H1 (cell line): ENCODE measurements at regions not wholly inside any gene's neighbourhood (a gene's known extent, or its start where the extent isn't known, plus 50 kb on each side); places are given as distances from the start of the nearest gene placed in this dataset.

Source experiments
- CTCF ChIA-PET: fragments of 300-600 bp; sonication (Branson Sonifier 250); formaldehyde crosslinking; loops from one replicate; lab custom pipeline; 2021; ENCODE audit not compliant: partially characterized antibody; lab: Charles Lee
- POLR2A ChIA-PET: fragments of 300-600 bp; sonication (Branson Sonifier 250); formaldehyde crosslinking; loops from one replicate; lab custom pipeline; 2021; ENCODE audit warnings: inconsistent platforms; ENCODE audit not compliant: partially characterized antibody; lab: Charles Lee
- DNase-seq, 2 experiments: peaks; one replicate each; pipeline versions ENCODE4 v3.0.0 to v3.0.0-alpha.2; 2010 to 2022; ENCODE audit warnings: low spot score in 2 of 2, low read depth in 1 of 2, mixed read lengths in 1 of 2
- FAIRE-seq: peaks from 2 replicates; lab custom pipeline; 2011; peaks lifted over from hg19 to GRCh38; lab: Jason Lieb, UNC
- H2AFZ ChIP-seq: 2 replicates; pipeline ENCODE4 v1.8.1; 2012; ENCODE audit warnings: low read length, inconsistent platforms
- H2AK5ac ChIP-seq: 2 replicates; pipeline ENCODE4 v1.6.1; 2013; ENCODE audit warnings: low read depth, low read length
- H2BK120ac ChIP-seq: replicated peaks from 2 replicates; pipeline ENCODE3; 2013; ENCODE audit warnings: low read depth, low read length, inconsistent platforms
- H2BK12ac ChIP-seq: 2 replicates; pipeline ENCODE4 v1.6.1; 2013; ENCODE audit warnings: low read depth, low read length
- H2BK15ac ChIP-seq: 2 replicates; pipeline ENCODE4 v1.6.1; 2013; ENCODE audit warnings: low read length
- H2BK20ac ChIP-seq: 2 replicates; pipeline ENCODE4 v1.6.1; 2013; ENCODE audit warnings: low read length
- H2BK5ac ChIP-seq: 2 replicates; pipeline ENCODE4 v1.6.1; 2013; ENCODE audit warnings: low read depth, low read length
- H3K14ac ChIP-seq: 2 replicates; pipeline ENCODE4 v1.6.1; 2013; ENCODE audit warnings: inconsistent platforms; ENCODE audit not compliant: insufficient read length
- H3K18ac ChIP-seq: 2 replicates; pipeline ENCODE4 v1.6.1; 2013; ENCODE audit warnings: low read length; ENCODE audit errors: extremely low read depth
- H3K23ac ChIP-seq: 2 replicates; pipeline ENCODE4 v1.6.1; 2013; ENCODE audit warnings: inconsistent platforms; ENCODE audit not compliant: insufficient read length
- H3K23me2 ChIP-seq: 2 replicates; pipeline ENCODE4 v1.6.1; 2013; ENCODE audit warnings: low read depth, low read length
- H3K27ac ChIP-seq: 2 replicates; pipeline ENCODE4 v1.6.1; 2011; ENCODE audit warnings: low read depth, low read length, inconsistent platforms
- H3K27me3 ChIP-seq, 4 experiments: replicated peaks in 1 of 4; 1 replicate in 1 of 4; 2 replicates in 3 of 4; pipeline versions ENCODE4 v1.6.1 to v1.8.1; 2011 to 2013; ENCODE audit warnings: low read length in 3 of 4, mild to moderate bottlenecking in 3 of 4, inconsistent platforms in 2 of 4, mixed read lengths in 2 of 4, moderate library complexity in 1 of 4; ENCODE audit not compliant: control insufficient read depth in 3 of 4, insufficient read depth in 3 of 4; ENCODE audit errors: extremely low read depth in 1 of 4
- H3K36me3 ChIP-seq, 4 experiments: 2 replicates each; pipeline versions ENCODE4 v1.6.1 to v1.8.1; 2011 to 2013; ENCODE audit warnings: mild to moderate bottlenecking in 4 of 4, low read length in 3 of 4, moderate library complexity in 2 of 4, control low read depth in 1 of 4, inconsistent platforms in 1 of 4; ENCODE audit not compliant: insufficient read depth in 4 of 4, control insufficient read depth in 2 of 4
- H3K4ac ChIP-seq: replicated peaks from 2 replicates; pipeline ENCODE3; 2013; ENCODE audit warnings: low read length, low read depth, mixed read lengths, inconsistent platforms; ENCODE audit not compliant: insufficient read length
- H3K4me1 ChIP-seq, 4 experiments: replicated peaks in 1 of 4; 1 replicate in 1 of 4; 2 replicates in 3 of 4; pipeline versions ENCODE4 v1.6.1 to v1.8.1; 2011 to 2013; ENCODE audit warnings: low read length in 3 of 4, inconsistent platforms in 2 of 4, mixed read lengths in 1 of 4; ENCODE audit not compliant: insufficient read depth in 4 of 4, control insufficient read depth in 3 of 4
- H3K4me2 ChIP-seq, 2 experiments: 2 replicates each; pipeline versions ENCODE4 v1.6.1 to v1.8.1; 2011 to 2013; ENCODE audit warnings: low read depth in 2 of 2, low read length in 2 of 2, control low read depth in 1 of 2, inconsistent platforms in 1 of 2, mild to moderate bottlenecking in 1 of 2; ENCODE audit not compliant: insufficient read depth in 1 of 2
- H3K4me3 ChIP-seq, 4 experiments: fragments of 200-600, 300-600 bp in 1 of 4; sonication (generic), shearing (Covaris generic), sonication (Bioruptor Twin) in 1 of 4; 2 replicates each; pipeline versions ENCODE4 v1.5.1 to v1.8.1; 2011 to 2016; ENCODE audit warnings: low read length in 4 of 4, low read depth in 3 of 4, control low read depth in 2 of 4, inconsistent platforms in 2 of 4, mild to moderate bottlenecking in 2 of 4, mixed read lengths in 1 of 4, moderate library complexity in 1 of 4; ENCODE audit not compliant: insufficient read depth in 2 of 4; ENCODE audit errors: extremely low read depth in 1 of 4
- H3K56ac ChIP-seq: replicated peaks from 2 replicates; pipeline ENCODE3; 2013; ENCODE audit warnings: low read depth, mild to moderate bottlenecking, mixed read lengths, low read length, inconsistent platforms; ENCODE audit not compliant: insufficient read length
- H3K79me1 ChIP-seq: 2 replicates; pipeline ENCODE4 v1.6.1; 2013; ENCODE audit warnings: low read depth, low read length, control low read depth
- H3K79me2 ChIP-seq, 2 experiments: 2 replicates each; pipeline versions ENCODE4 v1.6.1 to v1.8.1; 2012 to 2013; ENCODE audit warnings: low read length in 2 of 2, mild to moderate bottlenecking in 2 of 2, inconsistent platforms in 1 of 2; ENCODE audit not compliant: insufficient read depth in 2 of 2, control insufficient read depth in 1 of 2
- H3K9ac ChIP-seq, 4 experiments: replicated peaks in 1 of 4; 1 replicate in 1 of 4; 2 replicates in 3 of 4; pipeline versions ENCODE4 v1.6.1 to v1.8.1; 2011 to 2013; ENCODE audit warnings: low read depth in 3 of 4, low read length in 3 of 4, control low read depth in 2 of 4, mild to moderate bottlenecking in 2 of 4, moderate library complexity in 2 of 4, inconsistent platforms in 1 of 4; ENCODE audit errors: extremely low read depth in 1 of 4
- H3K9me3 ChIP-seq, 2 experiments: 2 replicates each; pipeline versions ENCODE4 v1.6.1 to v1.8.1; 2012 to 2013; ENCODE audit warnings: mild to moderate bottlenecking in 2 of 2, moderate library complexity in 2 of 2, control low read depth in 1 of 2, inconsistent platforms in 1 of 2, low read depth in 1 of 2, low read length in 1 of 2, mixed read lengths in 1 of 2; ENCODE audit not compliant: insufficient read depth in 2 of 2
- H4K20me1 ChIP-seq, 2 experiments: replicated peaks in 1 of 2; 2 replicates each; pipeline versions ENCODE3 to v1.8.1; 2011 to 2013; ENCODE audit warnings: inconsistent platforms in 2 of 2, low read length in 2 of 2, mild to moderate bottlenecking in 1 of 2; ENCODE audit not compliant: insufficient read depth in 2 of 2, control insufficient read depth in 1 of 2
- H4K5ac ChIP-seq: 2 replicates; pipeline ENCODE4 v1.6.1; 2013; ENCODE audit warnings: low read length, low read depth, mixed read lengths, inconsistent platforms; ENCODE audit not compliant: insufficient read length
- H4K8ac ChIP-seq: 2 replicates; pipeline ENCODE4 v1.8.0; 2013; ENCODE audit warnings: mild to moderate bottlenecking, moderate library complexity, low read length, inconsistent platforms; ENCODE audit not compliant: insufficient read depth; ENCODE audit errors: extremely low read depth
- H4K91ac ChIP-seq: replicated peaks from 2 replicates; pipeline ENCODE3; 2013; ENCODE audit warnings: low read length, mixed read lengths, inconsistent platforms; ENCODE audit not compliant: insufficient read length
- BCL11A ChIP-seq, 2 experiments: IDR thresholded peaks; one replicate each; pipeline ENCODE4 v1.6.1; 2011; ENCODE audit warnings: low read depth in 2 of 2, low read length in 2 of 2, mild to moderate bottlenecking in 2 of 2
- BRCA1 ChIP-seq: IDR thresholded peaks from 2 replicates; pipeline ENCODE4 v1.6.1; 2012; ENCODE audit warnings: low read depth, low read length, improper control_type of control experiment
- HDAC6 ChIP-seq: IDR thresholded peaks from one replicate; pipeline ENCODE4 v1.7.1; 2012; ENCODE audit warnings: low read depth, mild to moderate bottlenecking, inconsistent platforms, low read length, moderate library complexity
- RXRA ChIP-seq: IDR thresholded peaks from 2 replicates; pipeline ENCODE4 v1.6.1; 2011; ENCODE audit warnings: low read depth, mild to moderate bottlenecking, low read length, moderate library complexity; ENCODE audit not compliant: insufficient read depth
- SP1 ChIP-seq: IDR thresholded peaks from 2 replicates; pipeline ENCODE4 v1.6.1; 2011; ENCODE audit warnings: low read depth, low read length
- TAF7 ChIP-seq: optimal IDR thresholded peaks from 2 replicates; pipeline ENCODE3; 2011; ENCODE audit warnings: low read depth, mild to moderate bottlenecking, inconsistent platforms, low read length, moderate library complexity, borderline replicate concordance
- TBP ChIP-seq: IDR thresholded peaks from 2 replicates; pipeline ENCODE4 v1.6.1; 2011; ENCODE audit warnings: low read depth, low read length, improper control_type of control experiment

GRCh38 chr2:145007960-145008263 is 488.0 kb upstream of the ZEB2 start:
- no peak overlapping the region for H3K9ac ChIP-seq

More at GRCh38 chr2:145007960-145008263, 488.0 kb upstream of the ZEB2 start:
- POLR2A ChIA-PET = interaction anchor here (0.6 kb wide), 1 partner anchor 140 kb away, joined by 3 read pairs; no protein-coding TSS in a partner anchor
- Histone ChIP-seq H3K4me1 (peaks cover 0 to 4% (median 1%) of the 10 kb centered on the region in 4 experiments; a peak in 2 of 7 replicates), H3K4me3 (no peak overlapping the region), H2AFZ (no peak overlapping the region), H3K56ac (no peak overlapping the region), H2BK15ac (no peak overlapping the region), H3K14ac (no peak overlapping the region), H4K8ac (no peak overlapping the region), H2BK120ac (no peak overlapping the region), H2BK12ac (no peak overlapping the region), H3K79me2 (no peaks in the 10 kb centered on the region), H3K36me3 (no peaks in the 10 kb centered on the region), H3K4ac (no peak overlapping the region), H3K23ac (no peak overlapping the region), H4K91ac (no peak overlapping the region), H3K4me2 (no peak overlapping the region), H3K79me1 (no peaks in the 10 kb centered on the region), H2BK20ac (no peak overlapping the region), H3K18ac (no peak overlapping the region), H2BK5ac (no peak overlapping the region), H3K27me3 (no peaks in the 10 kb centered on the region), H4K5ac (no peak overlapping the region), H3K23me2 (no peaks in the 10 kb centered on the region), H3K9me3 (no peaks in the 10 kb centered on the region), H2AK5ac (no peak overlapping the region), H4K20me1 (no peaks in the 10 kb centered on the region), H3K27ac (no peak overlapping the region)
- CTCF ChIA-PET = interaction anchor here (0.6 kb wide), 1 partner anchor 1501 kb away, joined by 3 read pairs; no protein-coding TSS in a partner anchor
- FAIRE-seq (no peak), DNase-seq (no peak)
- TF ChIP-seq TBP (no peak), RXRA (no peak), HDAC6 (no peak), BCL11A (IDR thresholded peaks at IDR 0.05; ENCODE audit: low read depth in 2 of 2, low read length in 2 of 2) (no peak), SP1 (no peak), TAF7 (no peak), BRCA1 (no peak)
